ENCODE measurements at regions not wholly inside any gene's neighbourhood (a gene's known extent, or its start where the extent isn't known, plus 50 kb on each side); places are given as distances from the start of the nearest gene placed in this dataset.

DNA sequence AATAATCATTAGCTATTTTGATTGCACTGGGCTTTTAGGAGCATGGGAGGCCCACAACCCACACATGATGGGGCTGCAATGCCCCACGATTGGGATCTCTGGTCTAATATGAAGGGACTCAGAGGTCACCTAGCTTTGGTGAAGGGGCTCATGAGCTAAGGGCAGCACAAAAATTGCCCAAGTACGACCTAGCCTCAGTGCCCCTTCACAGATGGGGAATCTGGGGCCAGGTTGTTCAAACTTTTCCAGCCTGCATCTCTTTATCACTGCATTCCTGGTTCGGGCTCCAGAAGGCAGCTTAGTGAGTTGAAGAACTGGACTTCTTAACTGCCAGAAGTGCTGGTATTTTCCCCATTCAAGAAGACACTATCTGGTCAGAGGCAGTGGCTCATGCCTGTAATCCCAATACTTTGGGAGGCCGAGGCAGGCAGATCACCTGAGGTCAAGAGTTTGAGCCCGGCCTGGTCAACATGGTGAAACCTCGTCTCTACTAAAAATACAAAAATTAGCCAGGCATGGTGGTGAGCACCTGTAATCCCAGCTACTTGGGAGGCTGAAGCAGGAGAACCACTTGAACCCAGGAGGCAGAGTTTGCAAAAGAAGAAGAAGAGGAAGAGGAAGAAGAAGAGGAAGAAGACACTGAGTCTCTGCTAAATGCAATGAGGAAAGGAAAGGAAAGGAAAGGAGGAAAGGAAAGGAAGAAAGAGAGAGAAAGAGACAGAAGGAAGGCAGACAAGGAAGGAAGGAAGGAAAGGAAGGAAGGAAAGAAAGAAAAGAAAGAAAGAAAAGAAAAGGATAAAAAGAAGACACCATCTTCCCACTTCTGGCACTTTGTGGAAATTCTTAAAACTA, 258.5 kb upstream of the IRF2BP2 start:
- Histone ChIP-seq H3K27ac (no peak overlapping the region), H3K4me1 (peaks cover 0 to 6% (median 2%) of the 10 kb centered on the region in 4 donors), H3K9me3 (no peaks in the 10 kb centered on the region), H3K36me3 (no peaks in the 10 kb centered on the region), H3K4me3 (no peak overlapping the region), H3K27me3 (no peaks in the 10 kb centered on the region)
- TF ChIP-seq CTCF (IDR thresholded peaks at IDR 0.05) (no peak), POLR2A (IDR thresholded peaks at IDR 0.05) (no peak)
- intact Hi-C loops (cut with DNase I) = no loop called here
- 79% methylated on average over 2 of the region's 6 CpGs for WGBS (ENCODE audit: insufficient coverage, low coverage, low lambda C conversion rate, missing lambda C conversion rate)
- ATAC-seq = no peak
- DNase-seq = no peak

GRCh38 chr1:234866007-234866866, 256.3 kb upstream of the IRF2BP2 start:
- Histone ChIP-seq H3K9me3 (no peaks in the 10 kb centered on the region), H3K36me3 (no peaks in the 10 kb centered on the region), H3K27me3 (no peaks in the 10 kb centered on the region), H3K4me3 (no peak overlapping the region), H3K27ac (no peak overlapping the region), H3K4me1 (peaks cover 0 to 6% (median 2%) of the 10 kb centered on the region in 4 donors)
- intact Hi-C loops (cut with DNase I) = no loop called here
- 74% methylated on average over 11 of the region's 18 CpGs for WGBS (ENCODE audit: insufficient coverage, low coverage, low lambda C conversion rate, missing lambda C conversion rate)
- DNase-seq (peak in 2 of 3 donors; percentile 42 to 55), ATAC-seq (peak; percentile 37 to 70 (median 58))
- TF ChIP-seq CTCF (IDR thresholded peaks at IDR 0.05) = no peak
- TF ChIP-seq POLR2A (IDR thresholded peaks at IDR 0.05) = no peak

DNA sequence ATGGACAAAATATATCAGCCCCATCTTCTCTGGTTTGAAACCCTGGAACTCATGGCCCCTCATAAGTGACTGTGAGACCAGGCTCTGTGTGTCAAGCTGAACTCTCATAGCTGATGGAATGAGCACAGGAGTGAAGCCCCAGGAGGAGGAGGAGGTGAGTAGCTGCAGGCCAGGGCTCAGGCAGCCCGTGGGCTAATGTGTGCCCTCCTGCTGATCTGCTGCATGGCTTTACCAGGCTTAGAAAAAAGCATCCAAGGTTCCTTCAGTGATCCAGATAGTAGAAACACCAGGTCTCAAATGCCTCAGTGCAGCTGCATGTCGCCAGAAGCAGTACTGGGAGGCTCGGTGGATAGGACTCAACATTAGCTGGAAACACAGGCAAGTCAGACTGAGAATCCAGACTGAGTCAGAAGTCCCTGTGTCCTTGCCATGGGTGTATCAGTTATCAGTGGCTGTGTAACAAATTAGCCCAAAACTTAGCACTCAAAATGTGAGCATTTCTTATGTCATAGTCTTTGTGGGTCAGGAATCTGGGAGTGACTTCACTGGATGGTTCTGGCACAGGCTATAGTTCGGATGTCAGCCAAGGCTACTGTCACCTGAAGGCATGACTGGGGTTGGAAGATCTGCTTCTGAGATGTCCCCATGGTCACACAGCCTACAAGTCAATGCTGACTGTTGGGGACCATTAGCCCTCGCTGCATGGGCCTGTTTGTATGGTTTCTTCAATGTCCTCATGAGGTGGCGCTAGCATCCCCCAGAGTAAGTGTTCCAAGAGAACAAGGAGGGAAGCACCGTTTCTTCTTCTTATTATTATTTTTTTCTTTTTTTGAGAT, 255.4 kb upstream of the IRF2BP2 start:
- WGBS (ENCODE audit: insufficient coverage, low coverage, low lambda C conversion rate, missing lambda C conversion rate) = 90% methylated on average over 2 of the region's 7 CpGs
- Histone ChIP-seq H3K4me1 (peaks cover 0 to 6% (median 2%) of the 10 kb centered on the region in 4 donors), H3K9me3 (no peaks in the 10 kb centered on the region), H3K36me3 (no peaks in the 10 kb centered on the region), H3K4me3 (no peak overlapping the region), H3K27ac (no peak overlapping the region), H3K27me3 (no peaks in the 10 kb centered on the region)
- TF ChIP-seq POLR2A (IDR thresholded peaks at IDR 0.05) (no peak), CTCF (IDR thresholded peaks at IDR 0.05) (no peak)
- DNase-seq = peak in 1 of 3 donors; percentile 21
- no peak for ATAC-seq
- intact Hi-C loops (cut with DNase I) = no loop called here

GRCh38 chr1:234864116-234864515, 254.1 kb upstream of the IRF2BP2 start:
- H3K9me3 ChIP-seq = no peaks in the 10 kb centered on the region
- no peaks in the 10 kb centered on the region for H3K36me3 ChIP-seq
- H3K27me3 ChIP-seq = no peaks in the 10 kb centered on the region
- WGBS (ENCODE audit: insufficient coverage, low coverage, low lambda C conversion rate, missing lambda C conversion rate) = 83% methylated on average over 2 of the region's 3 CpGs
- ATAC-seq = no peak
- no peak overlapping the region for H3K27ac ChIP-seq
- DNase-seq = no peak
- TF ChIP-seq CTCF (IDR thresholded peaks at IDR 0.05) (no peak), POLR2A (IDR thresholded peaks at IDR 0.05) (no peak)
- H3K4me3 ChIP-seq = no peak overlapping the region
- intact Hi-C loops (cut with DNase I) = no loop called here
- peaks cover 0 to 6% (median 2%) of the 10 kb centered on the region in 4 donors for H3K4me1 ChIP-seq
